ENCODE measurements at regions not wholly inside any gene's neighbourhood (a gene's known extent, or its start where the extent isn't known, plus 50 kb on each side); places are given as distances from the start of the nearest gene placed in this dataset.

DNA sequence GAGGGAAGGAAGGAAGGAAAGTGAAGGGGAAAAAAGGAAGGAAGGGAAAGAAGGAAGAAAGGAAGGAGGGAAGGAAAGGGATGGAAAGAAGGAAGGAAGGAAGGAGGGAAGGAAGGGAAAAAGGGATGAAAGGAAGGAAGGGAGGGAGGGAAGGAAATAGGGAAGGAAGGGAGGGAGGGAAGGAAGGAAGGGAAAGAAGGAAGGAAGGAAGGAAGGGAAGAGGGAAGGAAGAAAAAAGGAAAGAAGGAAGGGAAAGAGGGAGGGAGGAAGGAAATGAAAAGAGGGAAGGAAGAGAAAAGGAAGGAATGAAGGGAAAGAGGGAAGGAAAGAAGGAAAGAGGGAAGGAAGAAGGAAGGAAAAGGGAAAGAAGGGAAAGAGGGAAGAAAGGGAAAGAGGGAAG, 136.9 kb downstream of the BARX1 start:
- no peak for DNase-seq (ENCODE audit: low spot score)
- intact Hi-C loops (cut with DNase I), result no loop called here

DNA sequence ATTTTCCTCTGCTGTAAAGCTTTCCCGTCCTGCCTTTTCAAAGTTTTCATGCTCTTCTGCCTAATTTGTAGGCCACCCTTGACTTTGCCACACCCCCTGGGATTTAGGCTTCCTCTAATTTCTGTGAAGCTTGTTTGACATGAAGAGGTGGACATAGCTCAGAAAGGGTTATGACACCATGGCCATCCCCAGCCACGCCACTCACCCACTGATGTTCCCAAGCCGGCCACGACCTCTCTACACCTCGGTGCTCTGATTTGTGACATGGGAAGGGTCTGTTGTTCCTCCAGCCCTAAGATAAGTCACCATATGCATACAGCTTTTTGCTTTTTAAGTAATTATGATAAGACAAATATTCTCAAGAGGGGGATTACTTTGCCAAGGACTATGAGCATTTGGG, 139.5 kb downstream of the BARX1 start:
- DNase-seq (ENCODE audit: low spot score), result no peak
- intact Hi-C loops (cut with DNase I), result no loop called here

DNA sequence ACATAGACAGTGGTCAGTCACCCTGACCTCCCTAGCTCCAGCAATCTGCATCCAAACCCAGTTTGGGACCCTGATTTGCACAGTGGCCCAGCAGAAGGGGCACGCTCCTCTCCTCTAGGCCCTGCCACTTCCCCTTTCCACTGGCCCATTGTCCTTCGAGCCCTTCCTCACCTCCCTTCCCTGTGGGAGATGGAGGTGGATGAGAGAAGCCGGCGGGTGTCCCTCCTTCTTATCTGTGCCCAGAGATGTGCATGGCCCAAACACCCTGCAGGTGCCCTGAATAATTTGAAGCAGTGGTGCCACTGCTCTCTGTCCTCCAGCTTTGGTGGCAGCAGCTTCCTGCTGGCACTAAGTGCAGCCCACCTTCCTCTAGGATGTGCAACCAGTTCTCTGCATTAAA, 140.0 kb downstream of the BARX1 start:
- intact Hi-C loops (cut with DNase I), result no loop called here
- no peak for DNase-seq (ENCODE audit: low spot score)

DNA sequence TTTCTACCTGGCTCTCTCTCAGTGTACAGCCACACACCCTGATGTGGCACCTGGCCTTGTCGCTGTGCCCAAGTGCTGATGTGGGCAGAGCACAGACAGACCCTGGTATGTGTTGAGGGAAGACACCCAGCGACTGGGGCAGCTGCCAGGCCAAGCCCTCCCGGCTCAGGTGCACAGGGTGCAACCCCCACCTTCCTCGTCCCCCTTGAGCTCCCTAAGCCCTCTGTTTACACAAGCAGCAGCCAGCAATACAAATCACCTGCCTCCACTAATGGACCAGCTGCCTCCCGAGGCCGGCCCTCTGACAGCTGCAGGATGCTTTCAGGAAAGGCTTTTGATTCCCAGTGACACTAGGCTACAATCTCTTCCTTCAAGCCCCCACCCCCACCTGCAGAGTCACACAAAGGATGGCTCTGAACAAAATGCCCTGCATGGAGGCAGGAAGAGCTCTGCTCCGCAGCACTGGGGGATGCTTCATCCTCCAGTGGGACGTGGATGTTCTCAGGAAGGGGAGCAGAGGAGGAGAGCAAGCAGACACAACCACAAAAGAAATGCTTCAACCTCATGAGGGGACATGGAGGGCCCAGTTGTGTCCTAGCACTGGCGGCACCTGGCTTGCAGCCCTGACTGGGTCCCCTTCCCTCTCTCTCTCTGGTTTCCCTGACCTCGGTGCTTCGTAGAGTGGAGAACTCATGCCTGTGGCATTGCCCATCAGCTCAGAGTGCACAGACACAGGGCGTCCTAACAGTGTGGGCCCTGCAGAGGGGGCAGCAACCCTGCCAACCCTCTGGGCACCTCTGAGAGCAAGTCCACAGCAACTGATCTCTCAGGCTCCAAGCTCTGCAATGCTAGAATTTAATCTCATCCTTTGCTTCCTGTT, 140.8 kb downstream of the BARX1 start:
- intact Hi-C loops (cut with DNase I), result no loop called here
- no peak for DNase-seq (ENCODE audit: low spot score)

DNA sequence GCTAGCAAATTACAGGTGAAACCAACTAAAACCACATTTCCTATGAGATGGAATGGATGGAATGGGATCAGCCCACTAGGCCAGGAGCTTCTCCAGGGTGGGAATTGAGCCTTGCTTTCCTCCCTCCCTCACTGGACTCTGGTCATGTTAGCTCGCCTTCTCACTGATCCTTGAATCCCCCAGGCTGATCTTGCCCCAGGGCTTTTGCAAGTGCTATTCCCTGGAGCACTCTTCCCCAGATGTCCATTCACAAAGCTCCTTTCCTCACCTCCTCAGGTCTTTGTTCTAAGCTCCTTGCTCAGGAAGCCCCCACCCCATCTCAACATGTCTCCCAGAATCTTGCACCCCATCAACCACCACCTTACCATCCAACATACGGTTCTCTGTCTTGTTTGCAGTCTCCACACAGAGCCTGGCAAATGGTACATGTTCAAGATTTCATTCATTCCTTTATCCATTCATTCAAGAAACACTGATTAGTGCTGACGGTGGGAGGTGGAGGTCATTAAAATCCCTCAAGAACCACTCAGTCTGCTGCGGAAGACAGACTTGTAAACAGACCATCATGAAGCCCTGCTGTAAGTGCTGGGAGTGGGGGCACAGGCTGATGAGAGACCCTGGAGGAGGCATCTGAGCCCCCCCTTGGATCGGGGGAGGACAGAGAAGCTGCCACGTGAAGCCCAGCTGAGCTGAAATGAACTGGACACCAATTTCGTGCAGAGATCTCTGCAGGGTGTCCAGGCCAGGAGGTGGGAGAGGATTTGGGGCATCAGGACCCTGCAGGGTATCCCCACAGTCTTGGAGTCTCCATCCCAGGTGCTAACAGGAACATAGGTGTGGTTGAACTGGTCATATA, 141.7 kb downstream of the BARX1 start:
- no peak for DNase-seq (ENCODE audit: low spot score)
- intact Hi-C loops (cut with DNase I), result no loop called here

DNA sequence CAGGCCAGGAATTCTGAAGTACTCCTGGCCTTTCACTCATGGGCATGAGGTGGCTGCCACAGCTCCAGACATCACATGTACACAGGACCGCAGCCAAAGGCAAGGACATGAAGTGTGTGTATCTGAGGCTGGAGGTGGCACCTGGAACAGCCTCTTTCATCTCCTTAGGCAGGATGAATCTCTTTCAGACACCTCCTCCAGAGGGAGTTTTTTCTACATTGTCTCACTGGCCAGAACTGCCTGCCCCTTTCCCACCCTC, 142.8 kb downstream of the BARX1 start:
- DNase-seq (ENCODE audit: low spot score), result no peak
- intact Hi-C loops (cut with DNase I), result no loop called here

DNA sequence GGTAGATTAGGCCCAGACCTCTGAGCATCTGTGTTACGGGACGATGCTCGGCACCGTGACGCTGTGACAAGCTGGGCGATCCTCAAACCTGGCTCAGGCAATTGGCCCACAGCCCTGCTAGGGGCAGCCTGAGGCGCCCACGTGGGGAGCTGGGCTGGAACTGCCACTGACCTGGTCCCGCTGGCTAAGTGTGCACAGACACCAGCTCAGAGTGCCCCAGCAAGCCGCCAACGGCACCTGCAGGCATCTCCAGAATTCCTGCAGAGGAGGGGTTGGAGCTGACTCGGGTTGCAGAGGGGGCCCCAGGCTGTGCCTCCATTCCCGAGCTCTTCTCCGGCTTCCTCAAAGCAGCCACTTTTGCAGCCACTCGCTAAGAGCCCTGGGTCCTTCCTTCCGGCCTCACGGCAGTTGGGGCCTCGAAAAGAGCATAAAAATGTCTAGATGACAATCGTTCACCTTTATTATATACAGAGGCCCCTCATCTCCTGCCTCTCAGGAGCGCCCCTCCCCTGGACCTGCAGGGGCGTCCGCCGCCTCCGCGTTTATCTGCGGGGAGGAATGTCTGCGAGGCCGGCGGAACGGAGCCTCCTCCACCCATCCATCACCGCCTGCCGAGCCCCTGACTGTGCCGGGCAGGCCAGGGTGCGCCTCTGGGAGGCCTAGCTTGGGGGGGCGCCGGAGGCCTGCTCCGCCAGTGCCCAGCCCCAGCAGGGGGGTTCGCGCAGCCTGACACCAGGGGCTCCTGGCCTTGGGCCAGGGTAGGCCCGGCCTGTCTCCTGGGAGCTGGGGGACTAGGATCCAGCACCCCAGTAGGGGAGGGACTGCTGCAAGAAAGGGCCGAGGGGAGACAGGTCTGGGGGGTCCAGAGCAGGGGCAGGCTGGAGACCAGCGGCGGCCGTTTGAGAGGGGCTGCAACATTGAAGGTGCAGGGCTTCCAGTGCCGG, 144.9 kb downstream of the BARX1 start:
- intact Hi-C loops (cut with DNase I), result no loop called here
- DNase-seq (ENCODE audit: low spot score), result no peak

DNA sequence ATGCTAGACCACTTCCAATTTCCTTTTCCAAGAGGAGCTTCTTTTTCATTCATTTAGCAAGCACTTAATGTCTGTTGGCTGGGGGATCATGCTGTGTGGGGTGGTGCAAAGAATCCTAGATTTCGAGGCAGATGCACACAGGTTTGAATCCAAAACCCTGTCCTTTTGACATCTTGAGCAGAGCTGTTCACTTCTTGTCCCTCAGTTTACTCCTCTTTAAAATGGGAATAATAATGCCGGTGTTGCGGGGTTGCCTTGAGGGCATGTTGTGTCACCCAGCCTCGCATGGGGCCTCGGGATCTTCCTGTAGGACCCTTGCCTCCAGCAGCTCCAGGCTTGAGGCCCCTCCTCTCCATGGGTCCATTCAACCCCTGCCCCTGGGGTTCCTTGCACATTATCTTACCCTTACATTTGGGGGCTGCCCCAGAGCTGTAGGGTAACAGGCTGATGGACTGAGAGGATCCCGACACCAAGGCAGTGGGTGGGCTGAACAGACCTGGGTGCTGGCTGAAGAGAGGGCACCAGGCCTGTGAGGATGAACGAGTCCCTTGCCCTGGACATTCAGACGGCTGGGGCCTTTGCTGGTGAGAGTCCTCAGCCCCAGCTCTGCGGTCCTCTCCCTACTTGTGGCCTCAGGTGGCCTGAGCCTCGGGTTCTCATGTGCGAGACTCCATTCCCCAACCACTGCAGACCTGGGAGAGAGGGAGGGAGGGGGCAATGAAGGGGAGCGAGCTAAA, 145.8 kb downstream of the BARX1 start:
- no peak for DNase-seq (ENCODE audit: low spot score)
- intact Hi-C loops (cut with DNase I), result no loop called here

DNA sequence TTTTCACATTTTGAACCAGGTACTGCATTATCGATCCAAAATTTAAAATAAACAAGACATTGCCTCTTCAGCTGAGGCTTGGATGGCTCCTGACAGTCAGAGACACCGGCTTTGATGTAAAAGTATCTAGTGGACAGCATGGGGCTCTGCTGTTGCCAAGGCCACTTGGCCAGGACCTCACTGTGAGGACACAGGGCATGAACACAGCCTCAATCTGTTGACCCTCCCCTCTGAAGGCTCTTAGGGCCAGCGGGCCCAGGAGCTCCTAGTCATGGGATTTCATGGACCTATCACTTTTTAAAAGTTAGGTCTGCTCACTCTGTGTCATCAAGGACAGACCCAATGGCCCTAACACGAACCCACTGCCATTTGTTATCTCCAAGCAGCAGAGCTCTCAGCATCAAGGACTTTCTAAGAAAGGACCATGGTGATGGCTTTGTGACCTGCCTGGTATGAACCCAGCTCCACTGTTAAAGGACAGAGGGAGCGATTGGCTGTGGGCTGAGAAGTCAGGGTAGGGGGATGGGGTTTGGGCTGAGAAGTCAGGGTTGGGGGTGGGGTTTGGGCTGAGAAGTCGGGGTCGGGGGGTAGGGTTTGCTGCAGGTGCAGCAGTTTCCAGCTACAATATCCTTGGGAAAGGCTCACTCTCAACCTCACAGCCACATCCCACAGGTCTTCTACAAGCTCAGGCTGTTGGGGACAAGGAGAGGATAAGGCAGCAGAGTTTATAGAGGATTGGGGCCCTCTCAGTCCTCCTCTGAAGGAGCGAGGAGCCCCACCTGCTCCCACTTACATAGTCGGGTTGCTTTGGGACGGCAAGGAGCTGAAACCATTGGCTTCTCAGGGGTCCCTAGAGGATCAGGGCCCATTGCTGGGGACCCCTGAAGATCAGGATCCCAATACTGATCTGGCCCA, 146.8 kb downstream of the BARX1 start:
- intact Hi-C loops (cut with DNase I), result no loop called here
- no peak for DNase-seq (ENCODE audit: low spot score)

DNA sequence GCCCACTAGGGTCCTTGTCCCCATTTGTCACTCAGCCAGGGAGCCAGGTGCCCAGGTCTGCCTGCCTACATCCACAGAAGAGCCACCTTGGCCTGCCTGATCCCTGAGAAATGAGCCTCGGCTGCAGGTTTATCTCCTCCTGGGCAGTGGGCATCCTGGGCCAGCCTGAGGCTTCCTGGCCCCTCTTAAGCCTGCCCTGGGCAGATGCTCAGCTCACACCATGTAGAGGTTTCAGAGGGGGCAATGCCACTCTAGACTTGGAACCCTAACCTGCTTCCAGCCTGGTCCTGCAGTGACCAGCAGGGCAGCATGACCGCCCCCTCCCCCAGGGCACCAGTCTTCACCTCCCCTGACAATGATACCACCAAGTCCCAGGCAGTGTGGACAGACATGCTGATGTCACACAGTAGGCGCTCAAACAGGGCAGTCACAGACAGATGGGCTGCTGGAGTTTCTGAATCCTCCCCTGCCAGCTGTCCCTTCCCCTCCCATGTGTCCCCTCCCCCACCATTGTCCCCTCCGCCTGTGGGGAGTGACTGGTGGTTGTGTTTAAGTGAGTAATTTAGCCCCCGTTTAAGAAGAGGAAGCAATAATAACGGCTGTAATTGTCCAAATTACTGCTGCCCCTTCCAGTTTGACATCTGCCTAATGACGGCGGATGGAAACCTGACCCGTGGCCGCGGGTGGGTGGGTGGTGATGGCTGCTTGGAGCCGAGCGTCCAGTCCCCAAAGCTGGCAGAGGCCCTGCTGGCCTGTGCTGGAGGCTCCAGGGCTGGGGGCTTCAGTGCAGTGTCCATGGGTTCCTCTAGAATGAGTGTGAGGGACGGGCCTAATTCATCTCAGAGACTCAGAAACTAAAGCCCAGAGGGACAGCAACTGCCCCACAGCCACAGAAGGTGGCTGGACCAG, 147.7 kb downstream of the BARX1 start:
- no peak for DNase-seq (ENCODE audit: low spot score)
- intact Hi-C loops (cut with DNase I), result no loop called here

DNA sequence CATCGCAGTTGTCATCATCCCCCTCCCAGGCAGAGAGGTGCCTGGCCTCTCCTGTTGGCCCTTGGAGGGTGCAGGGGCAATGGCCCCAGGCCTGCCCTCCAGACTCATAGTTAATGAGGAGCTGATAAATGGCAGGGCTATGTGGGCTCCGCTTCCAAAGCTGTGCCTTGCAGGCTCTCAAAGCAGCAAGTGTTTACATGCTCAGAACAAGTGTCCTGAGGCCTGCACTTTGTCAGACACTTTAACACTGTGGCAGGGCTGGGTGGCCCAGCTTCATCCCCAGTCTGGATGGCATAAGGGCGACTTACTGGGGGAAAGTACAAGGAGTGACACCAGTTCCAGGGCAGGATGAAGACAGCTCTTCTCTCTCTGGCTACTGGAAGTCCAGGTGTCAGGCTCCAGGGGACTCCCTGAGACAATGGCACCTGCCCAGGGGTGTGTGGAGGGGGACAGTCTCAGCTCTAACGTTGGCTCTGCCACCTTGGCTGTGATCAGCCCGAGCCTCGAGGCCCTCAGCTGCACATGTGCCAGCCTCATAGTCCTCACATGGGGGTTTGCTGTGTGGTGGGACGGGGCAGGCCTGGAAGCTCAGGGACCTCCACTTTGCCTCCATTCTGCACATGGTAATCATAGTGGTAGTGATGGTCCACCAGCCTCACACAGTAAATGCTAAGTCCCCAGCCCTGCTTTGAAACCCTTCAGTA, 153.4 kb downstream of the BARX1 start:
- no peak for DNase-seq (ENCODE audit: low spot score)
- intact Hi-C loops (cut with DNase I), result no loop called here

DNA sequence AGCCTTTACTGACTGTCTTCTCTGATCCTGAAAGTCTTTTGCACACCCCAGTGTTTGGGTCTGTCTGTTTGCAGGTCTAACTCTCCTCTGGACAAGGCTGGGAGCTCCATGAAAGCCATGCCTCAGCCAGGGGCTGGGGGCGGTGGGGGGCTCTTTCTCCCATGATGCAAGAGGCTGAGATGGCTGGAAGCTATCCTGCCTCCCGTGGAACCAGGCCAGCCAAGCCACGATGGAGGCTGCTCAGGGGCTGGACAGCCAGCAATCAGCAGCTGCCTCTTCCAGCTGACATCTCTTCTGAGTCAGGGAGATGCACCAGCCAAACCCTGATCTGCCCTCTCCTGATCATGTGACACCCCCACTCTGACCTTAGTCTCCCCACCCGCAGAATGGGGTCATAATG, 154.0 kb downstream of the BARX1 start:
- intact Hi-C loops (cut with DNase I), result no loop called here
- no peak for DNase-seq (ENCODE audit: low spot score)

DNA sequence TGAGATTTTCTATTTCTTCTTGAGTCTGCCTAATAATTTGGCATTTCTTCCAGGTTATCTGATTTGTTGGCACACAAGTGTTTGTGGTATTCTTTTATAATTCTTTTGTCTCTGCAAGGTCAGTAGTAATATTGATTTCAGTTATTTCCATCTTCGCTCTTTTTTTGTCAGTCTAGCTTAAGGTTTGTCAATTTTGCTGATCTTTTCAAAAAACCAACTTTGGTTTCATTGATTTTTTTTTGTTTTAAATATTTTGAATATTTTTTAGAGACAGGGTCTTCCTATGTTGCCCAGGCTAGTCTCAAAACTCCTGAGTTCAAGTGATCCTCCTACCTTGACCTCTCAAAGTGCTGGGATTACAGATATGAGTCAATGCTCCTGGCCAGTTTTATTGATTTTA, 162.8 kb downstream of the BARX1 start:
- intact Hi-C loops (cut with DNase I), result no loop called here
- no peak for DNase-seq (ENCODE audit: low spot score)

DNA sequence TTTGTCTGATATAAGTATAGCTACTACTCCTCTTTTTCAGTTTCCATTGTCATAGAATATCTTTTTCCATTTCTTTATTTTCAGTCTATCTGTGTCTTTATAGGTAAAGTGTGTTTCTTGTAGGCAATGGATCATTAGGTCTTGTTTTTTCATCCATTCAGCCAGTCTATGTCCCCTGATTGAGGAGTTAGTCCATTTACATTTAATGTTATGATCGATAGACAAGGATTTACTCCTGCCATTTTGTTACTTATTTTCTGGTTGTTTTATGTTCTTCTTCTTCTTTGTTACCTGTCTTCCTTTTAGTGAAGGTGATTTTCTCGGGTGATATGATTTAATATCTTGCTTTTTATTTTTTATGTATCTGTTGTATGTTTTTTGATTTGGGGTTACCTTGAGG, 169.0 kb downstream of the BARX1 start:
- no peak for DNase-seq (ENCODE audit: low spot score)
- intact Hi-C loops (cut with DNase I), result no loop called here

DNA sequence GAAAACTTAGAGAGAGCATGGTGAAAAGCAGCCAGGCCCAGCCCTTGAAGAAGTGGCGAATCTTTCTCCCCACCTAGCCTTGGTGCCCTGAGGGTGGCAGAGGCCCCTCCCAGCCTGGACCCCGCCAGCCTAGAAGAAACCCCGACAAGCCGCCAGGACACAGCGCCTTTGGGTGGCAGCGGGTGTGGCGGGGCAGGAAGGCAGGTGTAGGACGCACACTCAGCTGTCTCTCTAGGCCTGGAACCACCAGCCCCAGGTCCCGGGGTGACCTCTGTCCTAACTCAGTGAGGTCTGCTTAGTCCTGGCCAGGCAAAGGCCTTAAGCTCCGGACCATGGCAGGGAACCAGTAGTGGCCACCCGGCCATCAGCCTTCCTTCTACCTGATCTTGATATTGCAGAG, 178.3 kb downstream of the BARX1 start:
- intact Hi-C loops (cut with DNase I), result no loop called here

DNA sequence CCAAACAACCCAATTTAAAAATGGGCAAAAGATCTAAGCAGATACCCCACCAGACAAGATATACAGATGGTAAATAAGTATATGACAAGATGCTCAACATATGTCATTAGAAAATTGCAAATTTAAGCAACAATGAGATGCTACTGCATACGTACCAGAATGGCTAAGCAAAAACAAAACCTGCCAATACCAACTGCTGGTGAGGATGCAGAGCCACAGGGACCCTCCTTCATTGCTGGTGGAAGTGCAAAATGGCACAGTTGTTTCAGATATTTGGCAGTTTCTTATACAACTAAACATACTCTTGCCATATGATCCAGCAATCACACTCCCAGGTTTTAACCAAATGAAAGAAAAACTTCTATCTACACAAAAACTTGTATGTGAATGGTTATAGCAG, 178.9 kb downstream of the BARX1 start:
- DNase-seq (ENCODE audit: low spot score), result no peak
- intact Hi-C loops (cut with DNase I), result no loop called here

More for the DNA sequence above, 178.3 kb downstream of the BARX1 start:
- no peak for DNase-seq (ENCODE audit: low spot score)
